ENCODE measurements at regions not wholly inside any gene's neighbourhood (a gene's known extent, or its start where the extent isn't known, plus 50 kb on each side); places are given as distances from the start of the nearest gene placed in this dataset.

DNA sequence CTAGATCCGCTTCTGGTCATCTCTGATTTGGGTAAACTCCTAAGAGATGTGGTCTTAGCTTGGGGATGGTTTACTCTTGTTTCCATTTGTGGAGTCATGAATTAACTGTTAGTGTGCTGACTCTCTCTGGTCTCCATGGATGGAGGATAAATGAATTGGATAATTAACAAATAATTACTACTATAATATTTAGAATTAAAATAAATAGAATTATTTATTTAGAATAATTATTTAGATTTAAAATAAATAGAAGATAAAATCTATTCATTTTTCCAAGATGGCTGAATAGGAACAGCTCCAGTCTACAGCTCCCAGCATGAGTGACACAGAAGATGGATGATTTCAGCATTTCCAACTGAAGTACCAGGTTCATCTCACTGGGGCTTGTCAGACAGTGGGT lies 1587.4 kb upstream of the AGA start:
- Histone ChIP-seq H3K27ac (ENCODE audit: insufficient read depth, low read length) (no peak overlapping the region), H3K14ac (replicated peaks; ENCODE audit: low read depth, low read length) (no peak overlapping the region), H3K4me1 (ENCODE audit: control insufficient read depth, insufficient read depth, low read length) (no peaks in the 10 kb centered on the region), H2AK5ac (ENCODE audit: low read depth, low read length) (no peak overlapping the region), H4K5ac (ENCODE audit: low read depth, low read length) (no peak overlapping the region), H3K9me3 (ENCODE audit: control insufficient read depth, insufficient read depth, low read length) (peaks cover 4% of the 10 kb centered on the region; the same call in 1 of the 2 replicates), H3K4me3 (ENCODE audit: insufficient read depth, low read depth, low read length) (no peak overlapping the region), H2AFZ (replicated peaks; ENCODE audit: low read length, poor library complexity) (no peak overlapping the region), H2BK20ac (ENCODE audit: low read depth, low read length) (no peak overlapping the region), H4K8ac (ENCODE audit: low read depth in 2 of 2, low read length in 2 of 2) (no peak overlapping the region), H3K9me1 (ENCODE audit: insufficient read depth, low read length) (no peaks in the 10 kb centered on the region), H3K23ac (ENCODE audit: low read depth, low read length) (no peak overlapping the region), H4K20me1 (ENCODE audit: insufficient read depth, low read length) (no peaks in the 10 kb centered on the region), H3K79me1 (ENCODE audit: low read depth in 1 of 2, low read length in 2 of 2) (no peaks in the 10 kb centered on the region), H3K9ac (ENCODE audit: low read depth, low read length) (no peak overlapping the region), H2AK9ac (replicated peaks; ENCODE audit: low read depth, low read length, poor library complexity) (no peak overlapping the region), H3K27me3 (ENCODE audit: control insufficient read depth, insufficient read depth, low read length) (no peaks in the 10 kb centered on the region), H3K18ac (ENCODE audit: low read depth, low read length) (no peak overlapping the region), H3K4ac (ENCODE audit: low read depth, low read length) (no peak overlapping the region), H2BK15ac (ENCODE audit: low read depth, low read length) (no peak overlapping the region), H3K36me3 (ENCODE audit: control insufficient read depth, insufficient read depth, low read length) (no peaks in the 10 kb centered on the region), H4K91ac (ENCODE audit: insufficient read depth, low read depth, low read length) (no peak overlapping the region), H2BK5ac (ENCODE audit: low read depth, low read length, poor library complexity, severe bottlenecking) (no peak overlapping the region), H3K56ac (ENCODE audit: extremely low read depth, insufficient read depth, low read length) (no peak overlapping the region), H3K4me2 (ENCODE audit: low read depth, low read length) (no peak overlapping the region), H2BK120ac (ENCODE audit: low read depth, low read length) (no peak overlapping the region)
- TF ChIP-seq BHLHE40 (IDR thresholded peaks at IDR 0.05; ENCODE audit: low read depth, low read length) (no peak), RCOR1 (IDR thresholded peaks at IDR 0.05; ENCODE audit: insufficient replicate concordance, low read length) (no peak), RFX5 (IDR thresholded peaks at IDR 0.05; ENCODE audit: low read depth, low read length) (no peak), MXI1 (IDR thresholded peaks at IDR 0.05; ENCODE audit: borderline replicate concordance, low read depth, low read length) (no peak), SMC3 (IDR thresholded peaks at IDR 0.05; ENCODE audit: low read depth, low read length) (no peak), CEBPB (IDR thresholded peaks at IDR 0.05; ENCODE audit: low read depth, low read length) (no peak)
- in situ Hi-C loops (cut with MboI; ENCODE audit: low sequenced_read_pairs) (no loop called here), intact Hi-C loops (cut with micrococcal nuclease) (no loop called here), dilution Hi-C loops (cut with HindIII; ENCODE audit: low sequenced_read_pairs, unreplicated experiment) (no loop called here)
- no TSS peak for BruUV-seq (replicated peaks)
- ChIA-PET CTCF (no interaction called here), POLR2A (ENCODE audit: unreplicated experiment) (no interaction called here)
- no CpG with 5 or more reads among the region's 1 CpG for WGBS, 2 experiments (ENCODE audit: extremely low coverage in 2 of 2, insufficient read length in 1 of 2)
- DNase-seq = no peak
- ATAC-seq (ENCODE audit: low read depth) = no peak

Measured in IMR-90 (cell line).